Neural cell (in vitro differentiated cells): ENCODE measurements at regions not wholly inside any gene's neighbourhood (a gene's known extent, or its start where the extent isn't known, plus 50 kb on each side); places are given as distances from the start of the nearest gene placed in this dataset.

Experiments used
- H2AFZ ChIP-seq: fragments of 200-600, 300-800 bp; sonication (generic), shearing (Covaris generic); 2 replicates; pipeline ENCODE4 v1.6.0; 2014; ENCODE audit warnings: low read depth, mild to moderate bottlenecking, antibody characterized with exemption, low read length, moderate library complexity
- H3F3A ChIP-seq: fragments of 200-600 bp; shearing (Covaris generic); 2 replicates; pipeline ENCODE4 v1.6.1; 2016; ENCODE audit warnings: mild to moderate bottlenecking, moderate library complexity, mixed read lengths, antibody characterized with exemption, low read length; ENCODE audit not compliant: insufficient read depth, poor library complexity, severe bottlenecking
- H3K27ac ChIP-seq: fragments of 200-600, 300-800 bp; sonication (generic), shearing (Covaris generic); 2 replicates; pipeline ENCODE4 v1.5.1; 2014; ENCODE audit warnings: mild to moderate bottlenecking, low read length, moderate library complexity
- H3K27me3 ChIP-seq: fragments of 300-800, 200-600 bp; sonication (generic), shearing (Covaris generic); 2 replicates; pipeline ENCODE4 v1.6.0; 2014; ENCODE audit warnings: mild to moderate bottlenecking, low read depth, low read length, moderate library complexity; ENCODE audit not compliant: insufficient read depth
- H3K36me3 ChIP-seq: fragments of 300-800, 200-600 bp; sonication (generic), shearing (Covaris generic); 2 replicates; pipeline ENCODE4 v1.5.1; 2014; ENCODE audit warnings: mild to moderate bottlenecking, antibody characterized with exemption, low read length, moderate library complexity; ENCODE audit not compliant: insufficient read depth
- H3K4me2 ChIP-seq: fragments of 300-800, 200-600 bp; sonication (generic), shearing (Covaris generic); 2 replicates; pipeline ENCODE4 v1.6.0; 2014; ENCODE audit warnings: mild to moderate bottlenecking, low read length
- H3K4me3 ChIP-seq: fragments of 300-800, 200-600 bp; sonication (generic), shearing (Covaris generic); 2 replicates; pipeline ENCODE4 v1.5.1; 2014; ENCODE audit warnings: mild to moderate bottlenecking, low read length, moderate library complexity
- H3K79me2 ChIP-seq: fragments of 200-600 bp; shearing (Covaris generic); replicated peaks from 2 replicates; pipeline ENCODE4 v1.6.0; 2014; ENCODE audit warnings: mild to moderate bottlenecking, low read length, moderate library complexity; ENCODE audit not compliant: insufficient read depth
- H3K9ac ChIP-seq: fragments of 300-800, 200-600 bp; sonication (generic), shearing (Covaris generic); 2 replicates; pipeline ENCODE4 v1.6.1; 2016; ENCODE audit warnings: mild to moderate bottlenecking, low read length, mixed read lengths
- H3K9me2 ChIP-seq: fragments of 200-600 bp; shearing (Covaris generic); 2 replicates; pipeline ENCODE4 v1.6.1; 2016; ENCODE audit warnings: mild to moderate bottlenecking, low read length, mixed read lengths; ENCODE audit not compliant: insufficient read depth
- H3K9me3 ChIP-seq: fragments of 200-600, 300-800 bp; sonication (generic), shearing (Covaris generic); 2 replicates; pipeline ENCODE4 v1.6.1; 2016; ENCODE audit warnings: mild to moderate bottlenecking, mixed run types, low read length, moderate library complexity, mixed read lengths
- H4K20me1 ChIP-seq: fragments of 200-600 bp; shearing (Covaris generic); 2 replicates; pipeline ENCODE4 v1.6.1; 2016; ENCODE audit warnings: mild to moderate bottlenecking, mixed run types; ENCODE audit not compliant: insufficient read depth
- CTCF ChIP-seq: fragments of 450-650 bp; IDR thresholded peaks from 2 replicates; pipeline ENCODE4 v1.5.1; 2014; ENCODE audit warnings: antibody characterized with exemption, mild to moderate bottlenecking, moderate library complexity; ENCODE audit not compliant: poor library complexity, severe bottlenecking
- EP300 ChIP-seq: fragments of 450-650 bp; conservative IDR thresholded peaks from 2 replicates; pipeline ENCODE4 v1.6.1; 2014; ENCODE audit warnings: antibody characterized with exemption, mild to moderate bottlenecking, moderate library complexity; ENCODE audit not compliant: poor library complexity, severe bottlenecking
- EZH2 ChIP-seq: fragments of 200-600, 300-800 bp; shearing (Covaris generic), sonication (generic); IDR thresholded peaks from 2 replicates; pipeline ENCODE4 v1.6.1; 2014; ENCODE audit warnings: antibody characterized with exemption, low read length, borderline replicate concordance, mild to moderate bottlenecking; ENCODE audit not compliant: insufficient read depth, poor library complexity, severe bottlenecking
- MXI1 ChIP-seq: fragments of 450-650 bp; conservative IDR thresholded peaks from 2 replicates; pipeline ENCODE4 v1.6.1; 2014; ENCODE audit warnings: antibody characterized with exemption, mild to moderate bottlenecking; ENCODE audit not compliant: poor library complexity, severe bottlenecking
- POLR2AphosphoS5 ChIP-seq: IDR thresholded peaks from 2 replicates; pipeline ENCODE4 v1.6.1; 2012
- RAD21 ChIP-seq: fragments of 450-650 bp; conservative IDR thresholded peaks from 2 replicates; pipeline ENCODE4 v1.6.1; 2014; ENCODE audit warnings: antibody characterized with exemption, mild to moderate bottlenecking, moderate library complexity
- REST ChIP-seq: IDR thresholded peaks from 2 replicates; pipeline ENCODE4 v1.6.1; 2012; ENCODE audit warnings: borderline replicate concordance
- SMC3 ChIP-seq: fragments of 450-650 bp; conservative IDR thresholded peaks from 2 replicates; pipeline ENCODE4 v1.6.1; 2014; ENCODE audit warnings: antibody characterized with exemption, mild to moderate bottlenecking, moderate library complexity; ENCODE audit not compliant: poor library complexity
- TAF1 ChIP-seq: IDR thresholded peaks from 2 replicates; pipeline ENCODE4 v1.6.1; 2012; ENCODE audit warnings: low read depth

GRCh38 chr3:150194957-150195356, 213.1 kb upstream of the TSC22D2 start:
- no peaks in the 10 kb centered on the region for H3K36me3 ChIP-seq
- H3K9me2 ChIP-seq: no peaks in the 10 kb centered on the region
- TF ChIP-seq TAF1 (no peak), REST (no peak), SMC3 (no peak), CTCF (no peak), POLR2AphosphoS5 (no peak), MXI1 (no peak), EZH2 (no peak), RAD21 (no peak), EP300 (no peak)
- no peaks in the 10 kb centered on the region for H4K20me1 ChIP-seq
- H3K9me3 ChIP-seq: no peaks in the 10 kb centered on the region
- no peak overlapping the region for H3K27ac ChIP-seq
- no peak overlapping the region for H3K4me2 ChIP-seq
- no peaks in the 10 kb centered on the region for H3F3A ChIP-seq
- H2AFZ ChIP-seq: no peak overlapping the region
- no peaks in the 10 kb centered on the region for H3K79me2 ChIP-seq
- no peak overlapping the region for H3K9ac ChIP-seq
- no peaks in the 10 kb centered on the region for H3K27me3 ChIP-seq
- no peak overlapping the region for H3K4me3 ChIP-seq

- no peak overlapping the region for H3K4me3 ChIP-seq
- H3K27me3 ChIP-seq: no peaks in the 10 kb centered on the region
- no peak overlapping the region for H3K27ac ChIP-seq
- H3K4me2 ChIP-seq: no peak overlapping the region
- H4K20me1 ChIP-seq: no peaks in the 10 kb centered on the region
- H3K79me2 ChIP-seq: no peaks in the 10 kb centered on the region
- no peaks in the 10 kb centered on the region for H3K36me3 ChIP-seq
- H3K9me3 ChIP-seq: no peaks in the 10 kb centered on the region
- H2AFZ ChIP-seq: no peak overlapping the region
- H3K9me2 ChIP-seq: no peaks in the 10 kb centered on the region
- TF ChIP-seq REST (no peak), TAF1 (no peak), CTCF (no peak), RAD21 (no peak), MXI1 (no peak), SMC3 (no peak), EZH2 (no peak), EP300 (no peak), POLR2AphosphoS5 (no peak)
- H3K9ac ChIP-seq: no peak overlapping the region
- no peaks in the 10 kb centered on the region for H3F3A ChIP-seq
Observed at GRCh38 chr3:150194513-150194912, 213.6 kb upstream of the TSC22D2 start.
